ENCODE measurements at regions not wholly inside any gene's neighbourhood (a gene's known extent, or its start where the extent isn't known, plus 50 kb on each side); places are given as distances from the start of the nearest gene placed in this dataset.

GRCh38 chr6:18904681-18905080 lies 517.5 kb downstream of the RNF144B start:
- H3K27ac ChIP-seq (ENCODE audit: extremely low read depth, low read depth, low read length), result no peak overlapping the region
- no peak for DNase-seq (ENCODE audit: extremely low read depth in 1 of 4, low spot score in 3 of 4)
- no peaks in the 10 kb centered on the region for H3K27me3 ChIP-seq (ENCODE audit: control insufficient read depth in 2 of 2, insufficient read depth in 2 of 2, low read length in 2 of 2)
- no peak overlapping the region for H2AFZ ChIP-seq (ENCODE audit: low read depth, low read length)
- intact Hi-C loops (cut with micrococcal nuclease) (no loop called here), in situ Hi-C loops (cut with MboI) (no loop called here)
- ATAC-seq, result no peak
- H3K9me3 ChIP-seq (replicated peaks; ENCODE audit: control insufficient read depth, insufficient read depth, low read depth, low read length), result no peaks in the 10 kb centered on the region
- H3K4me3 ChIP-seq, result no peak overlapping the region
- no peaks in the 10 kb centered on the region for H3K4me1 ChIP-seq (replicated peaks in 1 of 2; ENCODE audit: control insufficient read depth in 2 of 2, insufficient read depth in 2 of 2, low read length in 2 of 2)
- no peaks in the 10 kb centered on the region for H4K20me1 ChIP-seq (replicated peaks; ENCODE audit: control insufficient read depth, insufficient read depth, low read length)
- CTCF ChIA-PET (ENCODE audit: low intra/inter-chr PET ratio), result no interaction called here
- no peaks in the 10 kb centered on the region for H3K79me2 ChIP-seq (ENCODE audit: control insufficient read depth, insufficient read depth, low read length)
- no peak for FAIRE-seq
- H3K9me1 ChIP-seq (ENCODE audit: control insufficient read depth, insufficient read depth, low read length), result no peaks in the 10 kb centered on the region
- H3K4me2 ChIP-seq (ENCODE audit: insufficient read depth, low read length), result no peak overlapping the region
- POLR2A ChIA-PET, result no interaction called here
- H3K9ac ChIP-seq (ENCODE audit: insufficient read depth in 1 of 2, low read depth in 2 of 2, low read length in 2 of 2), result no peak overlapping the region
- 5% methylated on average over 2 of the region's 2 CpGs for WGBS (ENCODE audit: insufficient coverage, low coverage, missing lambda C conversion rate)
- no peaks in the 10 kb centered on the region for H3K36me3 ChIP-seq (ENCODE audit: control insufficient read depth, insufficient read depth, low read length)
- no TSS peak for BruUV-seq (replicated peaks)
- no peak for TF ChIP-seq ZBTB1 (CRISPR knock-in tag; IDR thresholded peaks at IDR 0.05; ENCODE audit: borderline replicate concordance, low read depth)
- no peak for TF ChIP-seq NR0B1 (IDR thresholded peaks at IDR 0.05; ENCODE audit: partially characterized antibody)
- TF ChIP-seq SRSF9 (IDR thresholded peaks at IDR 0.05; ENCODE audit: borderline replicate concordance, low read depth, low read length), result no peak
- TF ChIP-seq FOXP1 (CRISPR knock-in tag; IDR thresholded peaks at IDR 0.05), result no peak
- TF ChIP-seq TFAP4 (CRISPR knock-in tag; IDR thresholded peaks at IDR 0.05; ENCODE audit: borderline replicate concordance), result no peak
- no peak for TF ChIP-seq ZFP30 (CRISPR knock-in tag; IDR thresholded peaks at IDR 0.05; ENCODE audit: borderline replicate concordance)
- TF ChIP-seq MAFG (tag; conservative IDR thresholded peaks at IDR 0.05), result no peak
- no peak for TF ChIP-seq TEAD1 (CRISPR knock-in tag; IDR thresholded peaks at IDR 0.05)
- no peak for TF ChIP-seq ATF2 (CRISPR knock-in tag; IDR thresholded peaks at IDR 0.05)
- no peak for TF ChIP-seq EP300 (IDR thresholded peaks at IDR 0.05; ENCODE audit: low read length)
- TF ChIP-seq ZBTB33 (CRISPR knock-in tag; IDR thresholded peaks at IDR 0.05), result no peak
- TF ChIP-seq ZSCAN32 (CRISPR knock-in tag; IDR thresholded peaks at IDR 0.05), result no peak
- TF ChIP-seq ZC3H4 (CRISPR knock-in tag; IDR thresholded peaks at IDR 0.05; ENCODE audit: borderline replicate concordance), result no peak
- no peak for TF ChIP-seq ZKSCAN8 (CRISPR knock-in tag; IDR thresholded peaks at IDR 0.05)
